Stimulated activated CD8-positive, alpha-beta memory T cell treated with anti-CD3 and anti-CD28 coated beads, Interleukin-15, amount 100 ng/mL, for 24 hours (primary cell): ENCODE measurements at regions not wholly inside any gene's neighbourhood (a gene's known extent, or its start where the extent isn't known, plus 50 kb on each side); places are given as distances from the start of the nearest gene placed in this dataset.

Experiments used
- DNase-seq: peaks from one replicate; pipeline ENCODE4 v3.0.0-alpha.2; 2020; ENCODE audit warnings: low read depth

GRCh38 chr15:77734306-77734705 is 101.6 kb upstream of the LINGO1 start:
- no peak for DNase-seq

- DNase-seq, result no peak
These were observed 101.0 kb upstream of the LINGO1 start for GRCh38 chr15:77733579-77734300.

GRCh38 chr15:77732514-77733335 is 100.0 kb upstream of the LINGO1 start:
- DNase-seq, result no peak

GRCh38 chr15:77731945-77732344 is 99.2 kb upstream of the LINGO1 start:
- no peak for DNase-seq

GRCh38 chr15:77731067-77731466 is 98.4 kb upstream of the LINGO1 start:
- DNase-seq, result no peak

GRCh38 chr15:77727635-77728304 is 95.1 kb upstream of the LINGO1 start:
- DNase-seq, result no peak

GRCh38 chr15:77724715-77725114 is 92.0 kb upstream of the LINGO1 start:
- no peak for DNase-seq

- no peak for DNase-seq
These were observed 91.0 kb upstream of the LINGO1 start for GRCh38 chr15:77723756-77724155.

GRCh38 chr15:77722759-77723460 is 90.2 kb upstream of the LINGO1 start:
- no peak for DNase-seq

GRCh38 chr15:77721963-77722362 is 89.3 kb upstream of the LINGO1 start:
- no peak for DNase-seq

GRCh38 chr15:77720655-77721054 is 87.9 kb upstream of the LINGO1 start:
- DNase-seq, result no peak

GRCh38 chr15:77720173-77720572 is 87.5 kb upstream of the LINGO1 start:
- no peak for DNase-seq

GRCh38 chr15:77719450-77719849 is 86.7 kb upstream of the LINGO1 start:
- DNase-seq, result no peak

- DNase-seq, result no peak
These were observed 84.8 kb upstream of the LINGO1 start for GRCh38 chr15:77717333-77717990.

- no peak for DNase-seq
These were observed 84.1 kb upstream of the LINGO1 start for GRCh38 chr15:77716632-77717332.

GRCh38 chr15:77715860-77716259 is 83.1 kb upstream of the LINGO1 start:
- DNase-seq, result no peak

- no peak for DNase-seq
These were observed 82.3 kb upstream of the LINGO1 start for GRCh38 chr15:77715051-77715450.

- no peak for DNase-seq
These were observed 81.8 kb upstream of the LINGO1 start for GRCh38 chr15:77714555-77714954.

GRCh38 chr15:77714023-77714422 is 81.3 kb upstream of the LINGO1 start:
- no peak for DNase-seq

- no peak for DNase-seq
These were observed 80.6 kb upstream of the LINGO1 start for GRCh38 chr15:77713281-77713680.

GRCh38 chr15:77712438-77712837 is 79.7 kb upstream of the LINGO1 start:
- no peak for DNase-seq
